Activated naive CD4-positive, alpha-beta T cell treated with anti-CD3 and anti-CD28 coated beads for 36 hours (primary cell): ENCODE measurements at regions not wholly inside any gene's neighbourhood (a gene's known extent, or its start where the extent isn't known, plus 50 kb on each side); places are given as distances from the start of the nearest gene placed in this dataset.

Experiments used
- CTCF ChIA-PET: fragments of 350-600 bp; sonication (Branson Sonifier 250); formaldehyde crosslinking; loops from one replicate; lab custom pipeline; 2021; ENCODE audit warnings: antibody characterized with exemption; lab: Charles Lee
- DNase-seq: peaks from one replicate; pipeline ENCODE4 v3.0.0-alpha.2; 2020
- H3K27ac Mint-ChIP-seq: one replicate; pipeline ENCODE4 v1.8.0; 2021; ENCODE audit warnings: mild to moderate bottlenecking, mixed read lengths
- H3K27me3 Mint-ChIP-seq: one replicate; pipeline ENCODE4 v1.8.0; 2021; ENCODE audit warnings: low read depth, mixed read lengths
- H3K36me3 Mint-ChIP-seq: one replicate; pipeline ENCODE4 v1.8.0; 2021; ENCODE audit warnings: low read depth, mixed read lengths
- H3K4me1 Mint-ChIP-seq: one replicate; pipeline ENCODE4 v1.8.0; 2021; ENCODE audit warnings: low read depth, mixed read lengths
- H3K4me3 Mint-ChIP-seq: one replicate; pipeline ENCODE4 v1.8.0; 2021; ENCODE audit warnings: mild to moderate bottlenecking, moderate library complexity, mixed read lengths
- H3K9me3 Mint-ChIP-seq: one replicate; pipeline ENCODE4 v1.8.0; 2021; ENCODE audit warnings: mixed read lengths
- intact Hi-C: fragments of 100-400 bp; cut with micrococcal nuclease; formaldehyde crosslinking; loops from one replicate; pipeline ENCODE4 v1.15.1; 2023

GRCh38 chr5:167307042-167307441 lies 984.4 kb upstream of the WWC1 start:
- no peak for DNase-seq

GRCh38 chr5:167308466-167308865 lies 983.0 kb upstream of the WWC1 start:
- no peaks in the 10 kb centered on the region for H3K27me3 Mint-ChIP-seq
- H3K4me3 Mint-ChIP-seq = no peak overlapping the region
- no peaks in the 10 kb centered on the region for H3K36me3 Mint-ChIP-seq
- H3K27ac Mint-ChIP-seq = no peak overlapping the region
- no peak for DNase-seq
- CTCF ChIA-PET = interaction anchor here (0.5 kb wide), 1 partner anchor 1014 kb away, joined by 3 read pairs; no protein-coding TSS in a partner anchor
- H3K9me3 Mint-ChIP-seq = no peaks in the 10 kb centered on the region
- H3K4me1 Mint-ChIP-seq = no peaks in the 10 kb centered on the region
- intact Hi-C loops = no loop called here

More at GRCh38 chr5:167307042-167307441, 984.4 kb upstream of the WWC1 start:
- CTCF ChIA-PET = no interaction called here
- no peak overlapping the region for H3K4me3 Mint-ChIP-seq
- H3K4me1 Mint-ChIP-seq = no peaks in the 10 kb centered on the region
- H3K27ac Mint-ChIP-seq = no peak overlapping the region
- H3K9me3 Mint-ChIP-seq = peaks cover under 1% of the 10 kb centered on the region
- no peaks in the 10 kb centered on the region for H3K27me3 Mint-ChIP-seq
- intact Hi-C loops = no loop called here
- no peaks in the 10 kb centered on the region for H3K36me3 Mint-ChIP-seq

GRCh38 chr5:167309941-167310517 lies 981.4 kb upstream of the WWC1 start:
- Mint-ChIP-seq H3K27ac (no peak overlapping the region), H3K36me3 (no peaks in the 10 kb centered on the region), H3K27me3 (no peaks in the 10 kb centered on the region), H3K4me1 (no peaks in the 10 kb centered on the region), H3K9me3 (no peaks in the 10 kb centered on the region), H3K4me3 (no peak overlapping the region)
- CTCF ChIA-PET = no interaction called here
- intact Hi-C loops = no loop called here
- DNase-seq = no peak

- no peaks in the 10 kb centered on the region for H3K27me3 Mint-ChIP-seq
- CTCF ChIA-PET = no interaction called here
- H3K9me3 Mint-ChIP-seq = no peaks in the 10 kb centered on the region
- no peaks in the 10 kb centered on the region for H3K36me3 Mint-ChIP-seq
- intact Hi-C loops = no loop called here
- no peak overlapping the region for H3K27ac Mint-ChIP-seq
- no peaks in the 10 kb centered on the region for H3K4me1 Mint-ChIP-seq
- DNase-seq = no peak
- H3K4me3 Mint-ChIP-seq = no peak overlapping the region
Observed at GRCh38 chr5:167311340-167311739, 980.1 kb upstream of the WWC1 start.

GRCh38 chr5:167312225-167312624 lies 979.2 kb upstream of the WWC1 start:
- H3K36me3 Mint-ChIP-seq = no peaks in the 10 kb centered on the region
- no peaks in the 10 kb centered on the region for H3K27me3 Mint-ChIP-seq
- H3K27ac Mint-ChIP-seq = no peak overlapping the region
- intact Hi-C loops = no loop called here
- no peaks in the 10 kb centered on the region for H3K4me1 Mint-ChIP-seq
- H3K9me3 Mint-ChIP-seq = peaks cover 2% of the 10 kb centered on the region
- DNase-seq = no peak
- CTCF ChIA-PET = no interaction called here
- no peak overlapping the region for H3K4me3 Mint-ChIP-seq

- H3K27me3 Mint-ChIP-seq = no peaks in the 10 kb centered on the region
- no peak for DNase-seq
- CTCF ChIA-PET = no interaction called here
- H3K9me3 Mint-ChIP-seq = peaks cover 2% of the 10 kb centered on the region
- intact Hi-C loops = no loop called here
- H3K36me3 Mint-ChIP-seq = no peaks in the 10 kb centered on the region
- no peak overlapping the region for H3K27ac Mint-ChIP-seq
- no peak overlapping the region for H3K4me3 Mint-ChIP-seq
- H3K4me1 Mint-ChIP-seq = no peaks in the 10 kb centered on the region
Observed at GRCh38 chr5:167315762-167316161, 975.7 kb upstream of the WWC1 start.

GRCh38 chr5:167317884-167318283 lies 973.6 kb upstream of the WWC1 start:
- intact Hi-C loops = no loop called here
- no peak overlapping the region for H3K4me3 Mint-ChIP-seq
- H3K27ac Mint-ChIP-seq = no peak overlapping the region
- H3K27me3 Mint-ChIP-seq = no peaks in the 10 kb centered on the region
- CTCF ChIA-PET = no interaction called here
- H3K36me3 Mint-ChIP-seq = no peaks in the 10 kb centered on the region
- H3K4me1 Mint-ChIP-seq = no peaks in the 10 kb centered on the region
- peaks cover 2% of the 10 kb centered on the region for H3K9me3 Mint-ChIP-seq
- no peak for DNase-seq

- Mint-ChIP-seq H3K27me3 (no peaks in the 10 kb centered on the region), H3K4me3 (no peak overlapping the region), H3K9me3 (peaks cover 2% of the 10 kb centered on the region), H3K4me1 (no peaks in the 10 kb centered on the region), H3K27ac (no peak overlapping the region), H3K36me3 (no peaks in the 10 kb centered on the region)
- CTCF ChIA-PET = no interaction called here
- DNase-seq = no peak
- intact Hi-C loops = no loop called here
Observed at GRCh38 chr5:167319243-167319642, 972.2 kb upstream of the WWC1 start.

GRCh38 chr5:167320019-167320418 lies 971.4 kb upstream of the WWC1 start:
- Mint-ChIP-seq H3K9me3 (peaks cover 2% of the 10 kb centered on the region), H3K27me3 (no peaks in the 10 kb centered on the region), H3K27ac (no peak overlapping the region), H3K36me3 (no peaks in the 10 kb centered on the region), H3K4me1 (no peaks in the 10 kb centered on the region), H3K4me3 (no peak overlapping the region)
- CTCF ChIA-PET = no interaction called here
- no peak for DNase-seq
- intact Hi-C loops = no loop called here

GRCh38 chr5:167332309-167332708 lies 959.1 kb upstream of the WWC1 start:
- Mint-ChIP-seq H3K27ac (no peak overlapping the region), H3K9me3 (peaks cover 6% of the 10 kb centered on the region), H3K36me3 (no peaks in the 10 kb centered on the region), H3K27me3 (no peaks in the 10 kb centered on the region), H3K4me3 (no peak overlapping the region), H3K4me1 (no peaks in the 10 kb centered on the region)
- CTCF ChIA-PET = no interaction called here
- intact Hi-C loops = no loop called here
- no peak for DNase-seq

- no peaks in the 10 kb centered on the region for H3K27me3 Mint-ChIP-seq
- peaks cover 17% of the 10 kb centered on the region for H3K9me3 Mint-ChIP-seq
- DNase-seq = no peak
- no peak overlapping the region for H3K27ac Mint-ChIP-seq
- intact Hi-C loops = no loop called here
- H3K4me3 Mint-ChIP-seq = no peak overlapping the region
- no peaks in the 10 kb centered on the region for H3K36me3 Mint-ChIP-seq
- no peaks in the 10 kb centered on the region for H3K4me1 Mint-ChIP-seq
- CTCF ChIA-PET = interaction anchor here (0.6 kb wide), 1 partner anchor 103 kb away, joined by 3 read pairs; no protein-coding TSS in a partner anchor
Observed at GRCh38 chr5:167336161-167336560, 955.3 kb upstream of the WWC1 start.

GRCh38 chr5:167339205-167339604 lies 952.2 kb upstream of the WWC1 start:
- Mint-ChIP-seq H3K27ac (no peak overlapping the region), H3K4me1 (no peaks in the 10 kb centered on the region), H3K27me3 (no peaks in the 10 kb centered on the region), H3K9me3 (peaks cover 16% of the 10 kb centered on the region), H3K36me3 (no peaks in the 10 kb centered on the region), H3K4me3 (no peak overlapping the region)
- intact Hi-C loops = no loop called here
- no peak for DNase-seq
- CTCF ChIA-PET = no interaction called here

- H3K4me3 Mint-ChIP-seq = no peak overlapping the region
- H3K36me3 Mint-ChIP-seq = no peaks in the 10 kb centered on the region
- intact Hi-C loops = no loop called here
- H3K27ac Mint-ChIP-seq = no peak overlapping the region
- CTCF ChIA-PET = no interaction called here
- DNase-seq = no peak
- H3K4me1 Mint-ChIP-seq = no peaks in the 10 kb centered on the region
- H3K27me3 Mint-ChIP-seq = no peaks in the 10 kb centered on the region
- H3K9me3 Mint-ChIP-seq = peaks cover 2% of the 10 kb centered on the region
Observed at GRCh38 chr5:167346461-167346860, 945.0 kb upstream of the WWC1 start.
